Body of pancreas (tissue), 4 donors: ENCODE measurements at regions not wholly inside any gene's neighbourhood (a gene's known extent, or its start where the extent isn't known, plus 50 kb on each side); places are given as distances from the start of the nearest gene placed in this dataset.

Source experiments
- POLR2A ChIP-seq, 3 donors: fragments of 450-650 bp; IDR thresholded peaks; one replicate each; pipeline ENCODE4 v1.6.1; 2016; ENCODE audit warnings: antibody characterized with exemption in 3 of 3, mild to moderate bottlenecking in 2 of 3
- TF ChIP-seq, protein P1 (sequence below), 7 experiments: fragments of 450-650 bp in 4 of 7; fragments of 200-600 bp in 3 of 7; sonication (generic) in 3 of 7; IDR thresholded peaks; one replicate each; pipeline ENCODE4 v1.5.1; 2016 to 2019; ENCODE audit warnings: antibody characterized with exemption in 7 of 7

DNA sequence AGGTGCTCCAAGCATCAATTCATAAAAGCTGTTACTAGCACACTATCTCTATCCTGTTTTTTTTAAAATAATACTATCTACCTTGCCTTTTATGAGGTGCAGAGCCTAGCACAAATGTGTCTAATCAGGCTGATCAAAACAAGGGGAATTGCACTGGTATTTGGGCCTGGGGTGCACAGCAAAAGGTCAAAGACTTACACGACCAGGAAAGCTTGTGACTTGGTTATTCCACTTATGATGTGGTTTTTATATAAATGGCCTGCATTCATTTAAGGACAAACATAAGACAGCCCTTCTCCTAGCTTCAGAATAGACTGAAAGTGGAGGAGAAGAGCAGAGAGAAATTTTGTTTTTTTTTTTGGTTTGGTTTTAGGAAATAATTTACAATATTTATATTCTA lies 98.4 kb upstream of the SGIP1 start:
- TF ChIP-seq, protein P1, sequence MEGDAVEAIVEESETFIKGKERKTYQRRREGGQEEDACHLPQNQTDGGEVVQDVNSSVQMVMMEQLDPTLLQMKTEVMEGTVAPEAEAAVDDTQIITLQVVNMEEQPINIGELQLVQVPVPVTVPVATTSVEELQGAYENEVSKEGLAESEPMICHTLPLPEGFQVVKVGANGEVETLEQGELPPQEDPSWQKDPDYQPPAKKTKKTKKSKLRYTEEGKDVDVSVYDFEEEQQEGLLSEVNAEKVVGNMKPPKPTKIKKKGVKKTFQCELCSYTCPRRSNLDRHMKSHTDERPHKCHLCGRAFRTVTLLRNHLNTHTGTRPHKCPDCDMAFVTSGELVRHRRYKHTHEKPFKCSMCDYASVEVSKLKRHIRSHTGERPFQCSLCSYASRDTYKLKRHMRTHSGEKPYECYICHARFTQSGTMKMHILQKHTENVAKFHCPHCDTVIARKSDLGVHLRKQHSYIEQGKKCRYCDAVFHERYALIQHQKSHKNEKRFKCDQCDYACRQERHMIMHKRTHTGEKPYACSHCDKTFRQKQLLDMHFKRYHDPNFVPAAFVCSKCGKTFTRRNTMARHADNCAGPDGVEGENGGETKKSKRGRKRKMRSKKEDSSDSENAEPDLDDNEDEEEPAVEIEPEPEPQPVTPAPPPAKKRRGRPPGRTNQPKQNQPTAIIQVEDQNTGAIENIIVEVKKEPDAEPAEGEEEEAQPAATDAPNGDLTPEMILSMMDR (IDR thresholded peaks at IDR 0.05), result no peak
- no peak for TF ChIP-seq POLR2A (IDR thresholded peaks at IDR 0.05)
